Cardiac muscle cell (in vitro differentiated cells and primary cell): ENCODE measurements at regions not wholly inside any gene's neighbourhood (a gene's known extent, or its start where the extent isn't known, plus 50 kb on each side); places are given as distances from the start of the nearest gene placed in this dataset.

ENCODE experiments used
- DNase-seq, 2 donors: peaks; one replicate each; pipeline versions ENCODE4 v3.0.0 to v3.0.0-alpha.2; 2010 to 2017; ENCODE audit warnings: low read depth in 1 of 2, low spot score in 1 of 2
- H3K27ac ChIP-seq: fragments of 200-600 bp; sonication (generic); 2 replicates; pipeline ENCODE4 v1.5.1; 2016
- H3K27me3 ChIP-seq: fragments of 200-600 bp; sonication (generic); 2 replicates; pipeline ENCODE4 v1.6.0; 2016; ENCODE audit warnings: control low read depth
- H3K36me3 ChIP-seq: fragments of 200-600 bp; sonication (generic); 2 replicates; pipeline ENCODE4 v1.5.1; 2016; ENCODE audit warnings: control low read depth
- H3K4me1 ChIP-seq: fragments of 200-600 bp; sonication (generic); 2 replicates; pipeline ENCODE4 v1.8.1; 2017; ENCODE audit warnings: low read depth, mild to moderate bottlenecking, mixed run types
- H3K4me3 ChIP-seq: fragments of 200-600 bp; sonication (generic); 2 replicates; pipeline ENCODE4 v1.5.1; 2016; ENCODE audit warnings: mild to moderate bottlenecking
- H3K9me3 ChIP-seq: fragments of 200-600 bp; sonication (generic); 2 replicates; pipeline ENCODE4 v1.5.1; 2017; ENCODE audit warnings: low read depth, mild to moderate bottlenecking, control low read depth
- CTCF ChIP-seq: IDR thresholded peaks from 2 replicates; pipeline ENCODE4 v1.5.1; 2012; ENCODE audit warnings: low read depth, mild to moderate bottlenecking, low read length

DNA sequence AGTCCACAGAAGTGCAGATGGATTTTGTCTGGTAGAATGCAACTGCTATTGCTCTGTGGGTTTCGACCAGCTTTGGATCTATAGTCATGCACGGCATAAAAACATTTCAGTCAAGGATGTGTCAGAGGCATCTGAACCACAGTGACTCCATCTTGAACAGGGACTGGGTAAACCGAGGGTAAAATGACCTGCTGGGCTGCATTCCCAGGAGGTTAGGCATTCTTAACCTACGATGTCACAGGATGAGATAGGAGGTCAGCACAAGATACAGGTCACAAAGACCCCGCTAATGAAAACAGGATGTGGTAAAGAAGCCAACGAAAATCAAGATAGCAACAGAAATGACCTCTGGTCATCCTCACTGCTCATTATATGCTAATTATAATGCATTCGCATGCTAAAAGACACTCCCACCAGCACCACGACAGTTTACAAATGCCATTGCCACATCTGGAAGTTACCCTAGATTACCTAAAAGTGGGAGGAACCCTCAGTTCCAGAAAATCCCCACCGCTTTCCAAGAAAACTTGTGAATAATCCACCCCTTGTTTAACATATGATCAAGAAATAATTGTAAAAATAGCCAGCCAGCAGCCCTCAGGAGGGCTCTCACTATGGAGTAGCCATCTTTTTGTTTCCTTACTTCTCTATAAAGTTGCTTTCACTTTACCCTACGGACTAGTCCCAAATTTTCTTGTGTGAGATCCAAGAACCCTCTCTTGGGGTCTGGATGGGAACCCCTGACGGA lies 50.7 kb upstream of the CPXM2 start:
- no peak for DNase-seq
- Histone ChIP-seq H3K9me3 (no peaks in the 10 kb centered on the region), H3K27me3 (no peaks in the 10 kb centered on the region), H3K4me1 (no peaks in the 10 kb centered on the region), H3K27ac (no peak overlapping the region), H3K4me3 (no peak overlapping the region), H3K36me3 (no peaks in the 10 kb centered on the region)
- no peak for TF ChIP-seq CTCF
